Activated CD8-positive, alpha-beta memory T cell treated with anti-CD3 and anti-CD28 coated beads for 4 hours (primary cell): ENCODE measurements at regions not wholly inside any gene's neighbourhood (a gene's known extent, or its start where the extent isn't known, plus 50 kb on each side); places are given as distances from the start of the nearest gene placed in this dataset.
"Not testable (repeated sequence)": the region's sequence is repeated elsewhere in the genome, so short reads cannot be mapped to it uniquely, and the experiment has no call there.

Source experiments
- DNase-seq, 2 donors: peaks; one replicate each; pipeline ENCODE4 v3.0.0-alpha.2; 2020; ENCODE audit warnings: low read depth in 2 of 2

DNA sequence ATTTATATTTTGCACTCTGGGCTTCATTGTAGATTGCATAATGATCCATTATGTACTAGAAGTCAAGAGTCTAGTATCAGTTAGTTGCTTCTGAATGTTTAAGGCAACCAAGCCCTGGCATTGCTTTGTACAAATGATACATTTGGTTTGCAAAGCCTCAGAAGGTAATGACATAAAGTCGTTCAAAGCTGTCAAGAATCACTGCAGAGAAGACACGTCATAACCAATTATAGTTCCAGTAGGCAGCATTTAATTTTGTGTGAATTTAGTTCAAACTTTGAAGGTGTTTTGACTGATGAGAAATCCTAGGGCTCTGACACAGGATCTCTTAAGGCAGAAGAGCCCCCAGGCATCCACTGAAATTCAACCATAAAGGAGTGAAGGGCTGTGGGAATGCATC is 163.0 kb upstream of the KRR1 start:
- DNase-seq: no peak

DNA sequence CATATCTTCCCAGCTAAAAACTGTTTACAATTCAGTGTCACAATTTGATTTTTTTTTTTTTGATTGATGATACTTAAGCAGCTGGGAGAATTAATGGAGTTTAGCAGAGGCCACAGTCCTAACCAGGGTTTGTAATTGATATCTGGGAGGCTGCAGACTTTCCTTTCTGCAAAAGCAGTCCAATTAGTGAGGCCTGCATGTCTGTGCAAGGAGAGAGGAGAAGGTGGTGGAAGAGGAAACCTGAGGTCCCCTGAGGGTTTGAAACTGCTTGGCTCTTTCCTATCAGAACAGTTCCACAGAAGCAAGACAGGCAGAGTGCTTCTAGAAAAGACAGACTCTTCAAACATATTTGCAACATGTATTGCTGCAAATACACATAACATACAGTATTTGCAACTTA is 160.8 kb upstream of the KRR1 start:
- DNase-seq: no peak

DNA sequence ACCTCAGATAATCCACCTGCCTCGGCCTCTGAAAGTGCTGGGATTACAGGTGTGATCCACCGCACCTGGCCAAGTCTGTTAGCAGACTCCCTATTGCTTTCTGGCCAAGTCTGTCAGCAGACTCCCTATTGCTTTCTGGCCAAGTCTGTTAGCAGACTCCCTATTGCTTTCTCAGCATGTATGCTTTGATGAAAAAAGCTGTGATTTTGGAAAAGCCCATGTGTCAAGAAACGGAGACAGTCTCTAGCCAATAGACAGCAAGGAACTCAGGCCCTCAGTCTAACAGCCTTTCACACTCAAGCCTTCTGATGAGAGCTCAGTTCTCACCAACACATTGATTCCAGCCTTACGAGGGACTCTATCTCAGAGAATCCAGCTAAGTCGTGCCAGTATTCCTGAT is 158.8 kb upstream of the KRR1 start:
- no peak for DNase-seq

DNA sequence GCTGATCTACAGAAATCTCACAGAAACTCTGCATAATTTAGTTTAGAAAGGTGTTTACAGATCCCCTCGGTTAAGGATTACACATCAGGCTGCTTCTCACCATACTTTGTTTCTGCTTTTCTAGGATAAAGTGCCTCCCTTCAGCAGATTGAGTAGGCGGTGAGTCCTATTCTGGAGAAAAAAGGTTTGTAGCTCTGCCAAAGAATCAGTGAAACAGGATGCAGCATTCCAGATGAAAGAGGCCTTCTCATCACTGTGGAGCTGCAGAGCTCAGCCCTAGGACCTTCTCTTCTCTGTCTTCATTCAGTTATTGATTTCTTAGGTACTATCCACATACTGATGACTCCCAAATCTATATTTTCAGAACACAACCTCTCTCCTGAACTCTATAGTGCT is 155.5 kb upstream of the KRR1 start:
- no peak for DNase-seq

DNA sequence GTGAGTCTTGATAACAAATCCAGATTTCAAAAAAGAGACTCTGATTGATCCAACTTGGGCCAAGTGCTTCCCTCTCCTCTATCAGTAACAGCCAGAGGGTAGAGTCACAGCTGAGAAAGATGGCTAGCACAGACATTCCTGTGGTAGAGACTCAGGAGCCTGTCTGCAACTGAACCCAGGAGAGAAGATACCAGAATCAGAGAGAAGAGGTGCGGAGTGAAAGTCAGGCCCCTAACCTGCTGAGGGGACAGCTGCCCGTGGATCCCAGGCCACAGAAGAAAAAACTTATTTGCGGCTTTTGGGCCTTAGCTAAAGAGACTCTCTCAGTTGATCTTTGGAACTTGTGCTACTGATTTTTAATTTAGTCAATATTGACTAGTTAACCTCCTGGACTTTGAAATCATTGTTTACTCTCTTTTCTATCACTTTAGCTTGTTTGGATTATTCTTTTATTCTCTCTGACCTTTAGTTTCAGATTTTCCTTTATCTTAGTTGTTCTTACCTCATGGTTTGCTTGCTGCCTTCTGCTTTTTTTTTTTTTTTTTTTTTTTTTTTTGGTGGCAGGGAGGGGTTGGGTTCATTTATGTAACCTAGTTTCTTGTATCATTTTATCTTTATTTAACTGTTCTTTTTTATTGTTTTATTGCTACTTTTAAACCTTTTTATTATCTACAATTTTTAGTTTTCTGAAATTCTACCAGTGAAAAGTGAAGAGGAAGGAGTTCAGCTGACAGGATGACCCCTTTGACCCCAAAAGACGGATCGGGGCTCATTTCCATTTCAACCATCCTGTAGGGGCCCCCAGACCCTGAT is 154.9 kb upstream of the KRR1 start:
- DNase-seq: no peak

DNA sequence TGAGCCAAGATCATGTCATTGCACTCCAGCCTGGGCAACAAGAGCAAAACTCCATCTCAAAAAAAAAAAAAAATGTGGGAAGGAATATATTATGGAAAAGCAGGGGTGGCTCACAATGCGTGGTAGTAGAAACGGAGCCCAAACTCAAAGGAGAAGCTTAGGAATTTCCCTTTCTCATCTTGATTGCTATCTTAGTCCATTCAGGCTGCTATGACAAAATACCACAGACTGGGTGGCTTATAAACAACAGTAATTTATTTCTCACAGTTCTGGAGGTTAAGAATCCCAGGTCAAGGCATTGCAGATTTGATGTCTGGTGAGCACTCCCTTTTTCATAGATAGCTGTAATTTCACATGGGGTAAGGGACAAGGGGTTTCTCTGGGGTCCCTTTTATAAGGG is 153.8 kb upstream of the KRR1 start:
- no peak for DNase-seq

DNA sequence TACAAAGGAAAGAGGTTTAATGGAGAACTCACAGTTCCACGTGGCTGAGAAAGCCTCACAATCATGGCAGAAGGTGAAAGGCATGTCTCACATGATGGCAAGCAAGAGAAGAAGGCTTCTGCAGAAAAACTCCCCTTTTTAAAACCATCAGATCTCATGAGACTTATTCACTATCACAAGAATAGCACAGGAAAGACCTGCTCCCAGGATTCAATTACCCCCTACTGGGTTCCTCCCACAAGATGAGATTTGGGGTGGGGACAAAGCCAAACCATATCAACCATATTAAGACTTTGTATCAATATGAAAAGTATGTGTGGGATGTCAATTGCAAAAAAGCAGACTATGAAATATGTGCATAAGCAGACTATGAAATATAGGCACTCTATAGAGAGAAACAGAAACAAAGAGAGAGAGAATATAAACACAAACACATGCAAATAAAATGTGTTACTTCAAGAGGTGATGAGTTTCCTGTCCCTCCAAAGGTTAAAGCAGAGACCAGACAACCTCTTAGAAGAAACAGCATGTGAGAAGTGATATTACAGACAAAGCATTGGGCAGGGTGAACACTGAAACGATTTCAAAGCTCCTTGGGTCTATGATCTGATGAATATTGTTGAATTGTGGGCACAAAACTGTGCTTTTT is 151.2 kb upstream of the KRR1 start:
- no peak for DNase-seq

DNA sequence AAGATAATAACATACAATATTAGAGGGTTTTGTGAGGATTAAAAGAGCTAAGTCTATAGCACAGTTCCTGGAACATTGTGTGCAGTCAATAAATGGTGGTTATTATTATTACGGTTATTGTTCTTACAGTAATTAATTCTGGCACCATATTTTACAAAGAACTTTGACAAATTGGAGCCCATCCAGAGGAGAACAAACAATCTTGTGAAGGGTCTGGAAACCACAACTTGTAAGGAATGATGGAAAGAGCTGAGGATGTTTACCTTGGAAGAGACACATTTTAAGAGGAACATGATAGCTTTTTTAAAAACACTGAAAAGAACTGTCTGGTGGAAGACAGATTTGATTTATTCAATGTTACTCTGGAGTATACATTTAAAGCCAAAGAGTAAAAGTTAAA is 150.5 kb upstream of the KRR1 start:
- no peak for DNase-seq

DNA sequence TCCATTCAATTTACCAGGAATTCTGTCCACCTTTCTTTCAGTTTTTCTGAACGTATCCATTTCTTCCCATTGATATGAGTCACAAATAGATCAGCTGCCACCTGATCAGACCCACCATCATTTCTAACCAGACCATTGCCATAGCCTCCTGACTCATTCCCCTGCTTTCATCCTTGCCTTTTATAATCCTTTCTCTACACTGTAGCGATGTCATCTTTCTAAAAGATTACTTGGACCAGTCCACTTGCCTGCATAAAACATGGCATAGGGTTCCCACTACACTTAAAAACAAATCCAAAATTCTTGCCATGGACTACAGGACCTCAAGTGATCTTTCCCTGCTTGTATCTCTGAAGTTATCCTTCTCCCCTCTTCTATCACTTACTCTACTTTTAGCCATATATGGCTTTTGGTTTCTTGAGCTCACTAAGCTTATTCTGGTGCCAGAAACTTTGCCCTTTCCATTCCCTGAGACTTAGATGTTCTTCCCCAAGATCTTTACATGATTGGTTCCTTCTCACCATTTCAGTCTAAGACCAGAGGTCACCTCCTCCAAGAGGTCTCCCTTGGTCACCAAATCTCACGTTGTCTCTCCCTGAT is 149.5 kb upstream of the KRR1 start:
- DNase-seq: no peak

DNA sequence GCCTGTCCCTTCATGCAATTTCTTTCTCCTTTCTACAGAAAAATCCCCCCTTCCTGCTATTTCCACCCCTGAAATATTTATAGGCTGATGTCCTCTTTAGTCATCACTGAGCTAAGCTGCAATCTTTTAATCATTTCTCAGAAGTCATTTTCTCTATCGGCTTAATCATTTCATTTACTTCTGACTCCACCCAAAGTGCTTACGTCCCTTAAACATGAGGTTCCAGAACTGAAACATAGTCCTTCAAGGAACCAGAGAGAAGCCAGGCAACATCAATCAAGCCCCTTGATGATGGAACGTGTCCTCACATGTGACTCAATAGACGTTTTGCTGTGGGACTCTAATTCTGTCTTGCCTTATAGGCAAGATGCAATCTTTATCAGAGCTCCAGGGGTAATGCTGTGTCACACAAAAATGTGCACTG is 148.7 kb upstream of the KRR1 start:
- DNase-seq: no peak

DNA sequence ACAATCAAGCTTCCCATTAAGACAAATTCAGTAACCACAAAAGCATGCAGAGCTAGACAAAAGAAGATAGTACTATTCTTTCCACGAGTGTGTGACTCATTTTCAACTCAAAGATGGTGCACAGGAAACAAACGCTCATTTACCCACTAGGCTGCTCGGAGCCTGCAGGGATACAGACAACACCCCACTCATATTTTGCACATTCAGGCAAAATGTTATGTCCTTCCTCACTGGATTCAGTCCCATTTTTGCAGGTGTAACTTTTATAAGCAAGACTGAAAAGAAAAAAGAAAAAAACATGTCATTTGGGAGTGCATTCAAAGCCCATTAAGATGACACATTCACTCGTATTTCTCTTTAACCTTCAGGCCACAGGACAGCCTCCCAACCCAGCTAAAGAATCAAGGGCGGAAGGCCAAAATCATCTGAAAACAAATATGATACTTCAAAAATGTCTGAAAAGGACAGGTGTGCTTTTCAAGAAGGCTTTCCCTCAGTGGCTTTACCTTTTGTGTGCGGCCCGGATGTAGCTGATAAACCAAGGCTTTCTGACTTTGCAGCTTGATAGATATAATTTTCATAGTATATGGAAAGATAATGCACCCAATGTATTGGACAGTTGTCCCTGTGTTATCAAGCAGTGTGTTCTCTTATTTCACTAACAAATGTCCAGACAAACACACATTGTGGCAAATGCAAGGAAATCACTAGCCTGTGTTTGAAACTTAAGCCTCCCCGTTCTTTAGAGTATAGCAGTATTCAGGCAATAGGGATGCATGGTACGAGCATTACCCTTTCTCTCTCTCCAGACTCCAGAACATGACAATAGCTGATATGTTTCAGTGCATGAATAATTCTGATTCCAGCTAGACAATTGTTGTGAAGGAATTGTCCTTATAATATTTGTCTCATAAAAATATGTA is 147.8 kb upstream of the KRR1 start:
- no peak for DNase-seq

DNA sequence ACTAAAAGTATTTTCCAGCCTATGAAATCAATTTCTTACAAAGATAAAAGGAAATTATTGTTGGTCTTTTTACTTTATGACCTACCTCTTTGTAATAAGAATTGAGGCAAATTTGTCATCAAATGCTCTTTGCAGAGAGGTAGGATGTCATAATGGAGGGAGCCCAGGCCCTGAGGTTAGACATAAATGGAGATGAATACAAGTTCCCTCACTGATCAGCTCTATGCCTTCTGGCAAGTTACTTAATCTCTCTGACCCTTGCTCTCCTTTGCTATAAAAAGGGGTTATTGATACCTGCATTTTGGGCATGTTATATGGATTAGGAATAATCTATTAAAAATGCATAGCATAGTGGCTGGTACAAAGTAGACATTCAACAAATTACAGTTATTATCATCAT is 146.9 kb upstream of the KRR1 start:
- DNase-seq: no peak

DNA sequence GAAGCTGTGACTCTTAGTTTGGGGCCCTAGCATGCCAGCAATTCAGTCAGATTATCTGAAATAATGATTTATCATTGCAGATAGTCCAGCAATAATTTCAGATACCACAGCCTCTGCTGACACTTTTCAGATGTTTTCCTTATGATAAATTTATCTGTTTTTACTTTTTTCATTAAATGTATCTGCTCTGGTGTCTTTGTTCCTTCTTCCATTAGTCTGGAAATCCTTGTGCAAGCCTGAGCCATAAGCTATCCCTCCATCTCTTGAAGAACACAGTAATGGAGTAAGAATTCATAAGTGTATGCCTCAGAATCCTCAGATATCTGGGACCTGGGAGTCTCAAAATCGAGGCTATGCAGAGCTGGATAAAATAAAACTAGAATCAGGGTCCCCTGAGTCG is 146.4 kb upstream of the KRR1 start:
- no peak for DNase-seq

DNA sequence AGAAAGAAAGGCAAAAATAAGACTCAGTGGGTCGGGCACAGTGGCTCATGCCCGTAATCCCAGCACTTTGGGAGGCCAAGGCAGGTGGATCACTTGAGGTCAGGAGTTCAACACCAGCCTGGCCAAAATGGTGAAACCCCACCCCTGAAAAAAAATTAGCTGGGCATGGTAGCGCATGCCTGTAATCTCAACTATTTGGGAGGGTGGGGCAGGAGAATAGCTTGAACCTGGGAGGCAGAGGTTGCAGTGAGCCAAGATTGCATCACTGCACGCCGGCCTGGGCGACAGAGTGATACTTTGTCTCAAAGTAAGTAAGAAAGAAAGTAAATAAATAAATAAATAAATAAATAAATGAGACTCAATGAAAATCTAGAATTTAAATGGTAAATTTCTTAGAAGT is 145.9 kb upstream of the KRR1 start:
- not testable (repeated sequence) for DNase-seq

DNA sequence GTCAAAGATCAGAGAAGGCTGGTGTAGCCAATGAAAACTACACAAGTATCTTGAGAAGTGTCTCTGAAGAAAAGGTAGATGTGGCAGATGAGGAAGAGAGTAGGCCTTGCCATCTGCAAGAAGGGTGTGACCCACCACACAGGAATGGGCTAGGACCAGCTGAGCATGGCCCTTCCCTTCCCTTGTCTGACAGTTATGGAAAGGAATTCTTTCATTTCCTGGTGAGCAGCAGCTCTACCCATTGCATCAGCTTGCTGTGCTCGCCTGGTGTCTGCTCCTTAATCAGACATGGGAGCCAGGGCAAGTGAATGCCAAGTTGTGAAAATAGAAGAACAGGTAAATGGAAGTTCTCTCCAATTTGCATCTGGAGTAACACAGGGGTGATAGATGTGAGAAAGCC is 145.2 kb upstream of the KRR1 start:
- no peak for DNase-seq

DNA sequence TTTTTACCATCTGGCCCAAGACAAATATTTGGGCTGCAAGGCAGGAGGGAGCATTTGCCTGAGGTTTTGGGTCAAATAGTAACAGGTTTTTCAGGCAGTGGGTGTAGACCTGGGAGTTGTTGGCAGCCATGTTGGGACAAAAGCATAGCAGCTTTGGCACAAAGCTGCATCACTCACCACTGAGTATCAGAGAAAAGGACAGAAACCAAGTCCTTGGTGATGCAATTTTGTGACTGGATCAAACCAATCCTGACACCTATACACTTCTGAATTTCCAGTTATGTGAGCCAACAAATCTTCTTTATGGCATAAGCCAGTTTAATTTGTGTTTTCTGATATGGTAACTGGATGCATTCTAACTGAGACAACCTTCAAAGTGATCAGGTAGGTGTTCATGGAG is 144.8 kb upstream of the KRR1 start:
- no peak for DNase-seq

DNA sequence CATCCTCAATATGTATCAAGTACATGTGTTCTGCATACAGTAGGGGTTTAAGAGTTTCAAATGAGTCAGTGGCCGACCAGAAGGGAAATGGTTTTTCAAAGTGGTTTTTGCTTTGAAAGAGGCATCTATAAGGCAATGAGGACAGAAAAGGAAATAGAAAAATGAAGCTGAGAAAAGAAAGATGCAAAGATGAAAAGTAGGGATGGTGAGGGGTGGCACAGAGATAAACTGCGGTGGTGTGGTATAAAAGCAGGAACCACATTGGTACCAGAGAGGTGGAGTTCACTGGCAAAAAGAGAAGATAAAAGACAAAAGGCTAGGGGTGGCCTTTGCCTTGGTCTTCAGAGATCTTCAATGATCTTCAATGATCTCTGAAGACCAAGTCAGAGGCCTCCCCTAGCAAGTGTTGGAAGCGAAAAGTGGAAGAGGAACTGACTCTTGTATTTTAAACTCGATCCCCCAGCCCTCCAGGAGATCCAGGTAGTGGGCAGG is 144.0 kb upstream of the KRR1 start:
- no peak for DNase-seq

DNA sequence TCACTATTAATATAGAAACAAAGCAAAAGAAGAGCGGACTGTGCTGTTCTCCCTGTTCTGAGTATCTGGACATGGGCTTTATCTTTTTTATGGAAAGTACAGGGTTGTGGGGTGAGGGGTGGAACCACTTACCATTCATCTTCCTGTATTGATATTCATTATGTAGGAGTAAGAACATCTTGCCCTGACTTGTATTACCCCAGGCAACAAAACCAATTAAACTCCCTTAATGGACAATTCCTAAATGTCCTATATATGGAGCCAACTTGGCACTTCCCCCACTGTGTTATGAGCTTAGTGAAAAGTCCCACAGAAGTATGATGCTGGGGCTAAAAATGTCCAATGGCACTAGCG is 139.9 kb upstream of the KRR1 start:
- no peak for DNase-seq

DNA sequence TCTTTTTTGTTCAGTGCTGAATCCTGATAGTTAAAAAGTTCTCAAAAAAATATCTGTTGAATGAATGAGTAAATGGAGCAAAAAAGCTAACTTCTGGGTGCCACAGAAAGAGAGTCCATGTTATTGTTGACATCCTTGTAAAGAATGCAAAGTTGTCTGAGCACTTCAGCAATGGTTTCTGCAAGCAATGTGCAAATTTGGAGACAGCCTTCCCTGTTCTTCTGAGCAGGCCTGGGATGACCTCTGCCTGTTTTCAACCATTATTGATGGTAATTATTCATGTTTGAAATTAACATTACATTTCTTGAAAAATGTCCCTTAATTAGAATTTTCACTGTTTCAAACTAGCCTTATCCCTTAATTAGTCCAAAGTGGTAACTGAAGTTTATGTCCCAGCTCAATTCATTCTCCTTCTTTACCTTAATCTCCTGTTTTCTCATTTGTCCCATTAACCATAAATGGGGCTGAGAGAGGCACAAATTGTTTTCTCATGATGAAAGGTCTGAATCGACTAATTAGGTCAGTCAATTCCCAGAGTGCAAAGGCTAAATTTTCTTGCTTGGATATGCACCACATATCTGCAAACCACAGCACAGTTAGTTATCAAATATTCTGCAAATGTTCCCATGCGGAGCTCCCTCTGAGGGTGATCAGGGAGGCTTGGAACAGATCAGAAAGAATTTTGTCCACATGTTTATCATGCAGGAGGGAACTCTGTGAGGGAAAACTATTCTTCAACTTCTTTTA is 139.4 kb upstream of the KRR1 start:
- no peak for DNase-seq

DNA sequence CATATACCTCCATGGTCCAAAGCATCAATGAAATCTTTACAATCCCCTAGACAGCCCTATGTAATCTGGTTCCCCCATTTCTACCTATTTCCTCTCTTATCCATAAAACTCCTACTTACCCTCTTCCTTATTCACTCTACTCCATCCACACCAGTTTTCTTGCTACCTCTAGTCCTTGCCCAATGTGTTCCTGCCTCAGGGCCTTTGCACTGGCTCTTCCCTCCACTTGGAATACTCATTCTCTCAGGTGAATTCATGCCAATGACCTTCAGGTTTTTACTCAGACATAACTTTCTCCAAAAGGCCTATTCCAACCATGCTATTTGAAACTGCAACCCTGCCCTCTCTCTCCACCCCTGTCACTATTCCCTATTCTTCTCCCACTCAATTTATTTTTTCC is 138.7 kb upstream of the KRR1 start:
- DNase-seq: no peak

DNA sequence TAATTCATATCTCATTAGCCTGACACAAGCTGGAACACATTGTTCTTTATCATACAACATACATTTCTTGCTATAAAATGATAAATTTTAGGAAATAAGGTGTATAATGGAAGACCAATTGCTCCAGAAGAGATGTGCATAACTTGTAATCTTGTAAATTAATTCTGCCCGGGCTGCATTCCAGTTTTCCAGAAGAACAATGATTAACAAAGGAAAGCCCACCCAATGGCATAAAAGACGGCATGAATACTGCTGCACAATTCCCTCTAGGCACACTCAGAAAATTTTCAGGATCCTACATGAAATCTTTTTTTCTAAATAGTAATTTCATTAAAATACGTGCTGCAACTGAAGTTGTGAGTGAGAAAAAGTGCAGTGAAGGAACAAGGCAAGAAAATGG is 137.4 kb upstream of the KRR1 start:
- DNase-seq: no peak
